ENCODE measurements at regions not wholly inside any gene's neighbourhood (a gene's known extent, or its start where the extent isn't known, plus 50 kb on each side); places are given as distances from the start of the nearest gene placed in this dataset.

DNA sequence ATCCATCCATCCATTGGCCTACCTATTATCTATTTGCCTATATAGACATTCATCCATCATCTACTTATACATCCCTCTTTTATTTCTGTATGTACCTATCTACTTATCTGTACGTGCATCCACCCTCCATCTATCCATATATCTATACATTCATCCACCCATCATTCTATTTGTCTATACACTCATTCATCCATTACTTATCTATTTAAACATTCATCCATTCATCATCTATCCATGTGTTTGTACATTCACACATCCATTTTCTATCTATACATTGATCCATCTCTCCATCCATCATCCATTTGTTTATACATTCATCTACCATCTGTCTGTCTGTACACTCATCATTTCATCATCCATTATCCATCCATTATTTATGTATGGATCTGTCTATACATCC lies 365.7 kb upstream of the RBFOX1 start:
- H3K9me3 ChIP-seq, result no peaks in the 10 kb centered on the region
- no peaks in the 10 kb centered on the region for H3K4me1 ChIP-seq (ENCODE audit: control insufficient read depth in 1 of 2, insufficient read depth in 1 of 2, low read depth in 1 of 2, low read length in 1 of 2)
- H3K27ac ChIP-seq, result no peak overlapping the region
- H3K36me3 ChIP-seq, result no peaks in the 10 kb centered on the region
- no peaks in the 10 kb centered on the region for H3K27me3 ChIP-seq
- no peak overlapping the region for H3K4me3 ChIP-seq (ENCODE audit: low read depth in 1 of 2, low read length in 1 of 2)
- TF ChIP-seq CTCF (IDR thresholded peaks at IDR 0.05), result no peak

GRCh38 chr16:6964679-6965078 lies 368.0 kb upstream of the RBFOX1 start:
- Histone ChIP-seq H3K4me1 (ENCODE audit: control insufficient read depth in 1 of 2, insufficient read depth in 1 of 2, low read depth in 1 of 2, low read length in 1 of 2) (no peaks in the 10 kb centered on the region), H3K27me3 (no peaks in the 10 kb centered on the region), H3K4me3 (ENCODE audit: low read depth in 1 of 2, low read length in 1 of 2) (no peak overlapping the region), H3K27ac (no peak overlapping the region), H3K36me3 (no peaks in the 10 kb centered on the region), H3K9me3 (no peaks in the 10 kb centered on the region)
- TF ChIP-seq CTCF (IDR thresholded peaks at IDR 0.05), result no peak

DNA sequence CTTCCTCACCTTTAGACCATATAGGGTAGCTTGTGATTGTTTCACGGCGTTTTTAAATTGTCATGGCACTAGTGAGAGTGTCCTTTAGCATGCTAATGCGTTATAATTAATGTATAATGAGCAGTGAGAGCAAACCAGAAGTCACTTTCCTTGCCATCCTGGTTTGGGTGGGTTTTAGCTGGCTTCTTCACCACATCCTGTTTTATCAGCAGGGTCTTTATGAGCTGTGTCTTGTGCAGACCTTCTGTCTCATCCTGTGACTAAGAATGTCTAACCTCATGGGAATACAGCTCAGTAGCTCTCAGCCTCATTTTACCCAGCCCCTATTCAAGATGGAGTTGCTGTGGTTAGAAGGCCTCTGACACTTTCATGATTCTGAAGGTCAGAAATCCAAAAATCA lies 370.9 kb upstream of the RBFOX1 start:
- no peaks in the 10 kb centered on the region for H3K4me1 ChIP-seq (ENCODE audit: control insufficient read depth in 1 of 2, insufficient read depth in 1 of 2, low read depth in 1 of 2, low read length in 1 of 2)
- H3K27me3 ChIP-seq, result no peaks in the 10 kb centered on the region
- H3K4me3 ChIP-seq (ENCODE audit: low read depth in 1 of 2, low read length in 1 of 2), result no peak overlapping the region
- no peaks in the 10 kb centered on the region for H3K9me3 ChIP-seq
- no peak for TF ChIP-seq CTCF (IDR thresholded peaks at IDR 0.05)
- H3K27ac ChIP-seq, result no peak overlapping the region
- H3K36me3 ChIP-seq, result no peaks in the 10 kb centered on the region

DNA sequence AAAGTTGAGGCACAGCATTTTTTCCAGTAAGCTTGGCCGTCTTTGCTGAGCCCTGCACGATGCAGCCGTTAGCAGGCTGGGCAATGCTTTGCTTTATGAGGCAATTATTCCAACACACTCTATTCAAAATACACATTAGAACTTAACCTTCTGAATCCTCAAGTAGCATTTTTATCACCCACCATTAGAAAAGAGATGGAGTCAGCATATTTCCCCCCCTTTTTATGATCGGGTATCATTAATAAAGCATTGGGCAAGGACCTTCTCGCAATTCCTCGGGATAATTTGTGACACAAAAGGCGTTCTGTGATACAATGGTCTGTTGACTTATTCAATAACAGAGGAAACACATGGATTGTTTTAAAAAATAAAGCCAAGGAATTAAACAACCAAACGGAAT lies 374.5 kb upstream of the RBFOX1 start:
- no peaks in the 10 kb centered on the region for H3K36me3 ChIP-seq
- TF ChIP-seq CTCF (IDR thresholded peaks at IDR 0.05), result no peak
- H3K9me3 ChIP-seq, result no peaks in the 10 kb centered on the region
- H3K4me3 ChIP-seq (ENCODE audit: low read depth in 1 of 2, low read length in 1 of 2), result no peak overlapping the region
- H3K27ac ChIP-seq, result no peak overlapping the region
- no peaks in the 10 kb centered on the region for H3K27me3 ChIP-seq
- no peaks in the 10 kb centered on the region for H3K4me1 ChIP-seq (ENCODE audit: control insufficient read depth in 1 of 2, insufficient read depth in 1 of 2, low read depth in 1 of 2, low read length in 1 of 2)

DNA sequence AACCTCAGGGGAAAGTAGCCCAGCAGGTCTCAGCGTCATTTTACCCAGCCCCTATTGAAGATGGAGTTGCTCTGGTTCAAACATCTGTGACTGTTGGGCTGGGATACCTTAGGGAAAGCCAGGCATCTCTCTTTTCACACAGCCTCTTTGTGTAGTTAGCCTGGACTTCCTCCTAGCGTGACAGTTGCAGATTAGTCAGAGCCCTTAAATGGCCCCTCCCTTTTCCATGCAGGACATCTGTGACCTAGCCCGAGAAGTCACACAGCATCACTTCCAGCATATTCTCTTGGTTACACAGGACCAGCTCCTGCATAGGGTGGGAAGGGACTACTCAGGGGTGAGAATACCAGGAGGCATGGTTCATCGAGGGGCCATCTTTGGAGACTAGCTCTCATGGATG lies 375.0 kb upstream of the RBFOX1 start:
- Histone ChIP-seq H3K27me3 (no peaks in the 10 kb centered on the region), H3K27ac (no peak overlapping the region), H3K36me3 (no peaks in the 10 kb centered on the region), H3K4me3 (ENCODE audit: low read depth in 1 of 2, low read length in 1 of 2) (no peak overlapping the region), H3K4me1 (ENCODE audit: control insufficient read depth in 1 of 2, insufficient read depth in 1 of 2, low read depth in 1 of 2, low read length in 1 of 2) (no peaks in the 10 kb centered on the region), H3K9me3 (no peaks in the 10 kb centered on the region)
- no peak for TF ChIP-seq CTCF (IDR thresholded peaks at IDR 0.05)

GRCh38 chr16:6956511-6956910 lies 376.1 kb upstream of the RBFOX1 start:
- Histone ChIP-seq H3K4me1 (ENCODE audit: control insufficient read depth in 1 of 2, insufficient read depth in 1 of 2, low read depth in 1 of 2, low read length in 1 of 2) (no peaks in the 10 kb centered on the region), H3K27me3 (no peaks in the 10 kb centered on the region), H3K27ac (no peak overlapping the region), H3K36me3 (no peaks in the 10 kb centered on the region), H3K9me3 (no peaks in the 10 kb centered on the region), H3K4me3 (ENCODE audit: low read depth in 1 of 2, low read length in 1 of 2) (no peak overlapping the region)
- no peak for TF ChIP-seq CTCF (IDR thresholded peaks at IDR 0.05)

Data from neutrophil (primary cell).